Heart right ventricle (tissue), 16 donors: ENCODE measurements at regions not wholly inside any gene's neighbourhood (a gene's known extent, or its start where the extent isn't known, plus 50 kb on each side); places are given as distances from the start of the nearest gene placed in this dataset.

Experiments
- ATAC-seq, 8 donors: fragments of 200-7000 bp; cut with Tn5 transposase; one replicate each; pipeline ENCODE4 v1.9.1; 2020; ENCODE audit warnings: mild to moderate bottlenecking in 8 of 8, moderate library complexity in 8 of 8, moderate number of reproducible peaks in 1 of 8
- DNase-seq, 2 donors: peaks; one replicate each; pipeline ENCODE4 v3.0.0-alpha.2; 2020
- H3K27ac ChIP-seq, 10 donors: fragments of 200-600 bp; sonication (generic) in 2 of 10; one replicate each; pipeline versions ENCODE4 v1.5.0 to v1.8.0; 2020 to 2022; ENCODE audit warnings: mild to moderate bottlenecking in 3 of 10
- H3K27me3 ChIP-seq, 7 donors: fragments of 200-600 bp; one replicate each; pipeline ENCODE4 v1.8.0; 2021 to 2022; ENCODE audit warnings: mild to moderate bottlenecking in 2 of 7
- H3K36me3 ChIP-seq, 9 donors: fragments of 200-600 bp; sonication (generic) in 1 of 9; one replicate each; pipeline versions ENCODE4 v1.5.0 to v1.8.0; 2020 to 2022; ENCODE audit warnings: mild to moderate bottlenecking in 2 of 9
- H3K4me1 ChIP-seq, 9 donors: fragments of 200-600 bp; sonication (generic) in 1 of 9; one replicate each; pipeline versions ENCODE4 v1.5.0 to v1.8.0; 2020 to 2022; ENCODE audit warnings: mild to moderate bottlenecking in 4 of 9
- H3K4me3 ChIP-seq, 10 donors: fragments of 200-600 bp; sonication (generic) in 2 of 10; one replicate each; pipeline versions ENCODE4 v1.5.0 to v1.8.0; 2020 to 2022; ENCODE audit warnings: mild to moderate bottlenecking in 7 of 10, moderate library complexity in 2 of 10
- H3K9me3 ChIP-seq, 11 donors: fragments of 200-600 bp in 10 of 11; sonication (generic) in 2 of 11; one replicate each; pipeline versions ENCODE4 v1.5.0 to v1.8.0; 2013 to 2022; ENCODE audit warnings: mild to moderate bottlenecking in 2 of 11, control low read depth in 1 of 11, moderate library complexity in 1 of 11
- CTCF ChIP-seq, 9 donors: fragments of 200-600 bp; sonication (generic) in 2 of 9; IDR thresholded peaks; one replicate each; pipeline versions ENCODE4 v1.5.0 to v1.8.0; 2021 to 2022; ENCODE audit warnings: antibody characterized with exemption in 9 of 9, mild to moderate bottlenecking in 5 of 9, moderate library complexity in 1 of 9
- WGBS, 2 donors: extraction: QIAGEN DNeasy Blood & Tissue Kit; methylation state at CpG; one replicate each; pipeline ENCODE4 v1.1.7; 2013; ENCODE audit warnings: inconsistent platforms in 1 of 2; 5-methylcytosine and 5-hydroxymethylcytosine counted together
- intact Hi-C, 10 donors: fragments of 100-400 bp; cut with DNase I; formaldehyde crosslinking; loops; one replicate each; pipeline versions ENCODE4 v1.11.1 to v1.14.2; 2022
- donor health status: Arrhythmogenic right ventricular cardiomyopathy.
- donor health status: ischemic (EF 13 %, LVEDD 7.1; RV severe dilation, severe dysfunction).
- donor health status: healthy with polysubstance abuse.
- donor health status: DM: no; HTN: yes; CAD: no.
- donor health status: DM: no; HTN: no; CAD: no.
- donor health status: ischemic (EF 25% LVEDD 6.9; RV normal size, moderate dysfunction).
- donor health status: ischemic (EF 25% LVEDD 5.7; RV mildly dilated, moderate dysfunction).
- donor health status: healthy.
- donor health status: DM: yes; HTN: yes; CAD: no.
- donor health status: Ischemic cardiomyopathy.
- donor health status: ischemic (EF 35%, LVEDD 5.7; RV mildly dilated, moderate dysfunction).
- donor health status: nonischemic (EF 11% LVEDD 7.7; RV severe dilation, severe dysfunction).
- donor health status: DM: yes; HTN: yes; CAD: no.
- donor health status: PGD.
- donor health status: ischemic (EF 29% LVEDD 5.4; RV normal size, mild dysfunction).
- donor health status: nonischemic (EF 23%, LVEDD 6.1; RV moderate dilation, normal function).

DNA sequence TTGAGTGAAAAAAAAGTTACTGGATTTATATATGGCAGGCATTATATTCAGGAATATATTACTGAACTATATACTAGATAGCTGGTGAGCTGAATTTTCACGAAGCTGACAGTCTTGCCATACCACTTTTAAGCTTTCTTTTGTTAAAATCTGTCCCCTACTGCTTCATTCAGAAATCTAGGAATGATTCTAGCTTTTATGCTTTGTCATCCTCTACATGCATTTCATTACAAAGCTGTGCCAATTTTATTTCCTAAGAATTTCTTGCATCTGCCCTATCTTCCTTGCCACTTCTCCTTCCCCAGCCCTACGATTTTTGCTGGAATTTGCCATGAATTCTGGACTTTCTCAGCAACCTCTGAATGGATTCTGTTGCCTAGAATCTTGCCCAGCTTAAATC is 158.5 kb upstream of the ADGRB3 start:
- Histone ChIP-seq H3K4me1 (no peaks in the 10 kb centered on the region), H3K36me3 (no peaks in the 10 kb centered on the region), H3K4me3 (no peak overlapping the region), H3K27me3 (no peaks in the 10 kb centered on the region), H3K27ac (no peak overlapping the region), H3K9me3 (peaks cover 0 to 4% (median 0%) of the 10 kb centered on the region in 11 donors)
- 49% methylated on average over 2 of the region's 2 CpGs for WGBS, 2 donors
- ATAC-seq (no peak), DNase-seq (no peak)
- intact Hi-C loops = no loop called here
- TF ChIP-seq CTCF (IDR thresholded peaks at IDR 0.05) = no peak

DNA sequence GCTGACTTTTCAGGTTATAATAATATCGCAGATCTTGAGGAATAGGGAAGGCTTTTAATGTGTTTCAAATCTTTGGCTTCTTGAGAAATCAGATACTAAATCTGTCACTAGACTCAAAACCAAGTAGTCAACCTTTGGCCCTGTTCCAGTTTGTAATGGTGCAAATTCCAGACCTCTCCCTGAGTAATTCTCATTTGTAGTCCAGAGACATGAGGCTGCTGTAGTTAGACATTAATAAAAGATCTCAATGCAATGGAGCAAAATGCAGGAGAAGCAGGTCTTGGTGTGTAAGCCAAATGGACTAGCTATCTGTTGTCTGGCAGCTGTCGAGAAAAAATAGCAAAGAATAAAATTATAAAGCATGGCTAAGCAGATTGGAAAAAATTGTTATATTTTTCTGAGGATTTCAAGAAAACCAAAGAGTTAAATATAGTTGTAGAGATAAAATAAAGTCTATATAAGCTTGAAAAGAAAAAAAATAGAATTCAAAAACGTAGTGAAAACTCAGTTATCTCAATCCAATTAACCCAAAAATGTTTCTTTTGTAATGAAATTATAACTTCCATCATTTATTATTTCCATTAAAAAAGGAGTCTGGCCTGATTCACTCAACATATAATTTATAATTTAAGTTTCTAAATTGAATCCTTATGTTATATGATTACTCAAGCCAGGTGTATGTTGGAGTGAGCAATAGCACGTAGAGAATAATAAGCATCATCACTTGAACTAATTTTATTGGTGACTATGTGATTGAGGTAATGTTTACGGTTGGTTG is 161.5 kb upstream of the ADGRB3 start:
- TF ChIP-seq CTCF (IDR thresholded peaks at IDR 0.05) = no peak
- Histone ChIP-seq H3K36me3 (no peaks in the 10 kb centered on the region), H3K27ac (no peak overlapping the region), H3K27me3 (no peaks in the 10 kb centered on the region), H3K4me3 (no peak overlapping the region), H3K4me1 (no peaks in the 10 kb centered on the region), H3K9me3 (no peaks in the 10 kb centered on the region)
- 72 to 78% methylated on average over 5 of the region's 5 CpGs for WGBS, 2 donors
- no peak for DNase-seq
- ATAC-seq = no peak
- intact Hi-C loops = no loop called here

- DNase-seq (no peak), ATAC-seq (no peak)
- H3K4me3 ChIP-seq = no peak overlapping the region
- no peaks in the 10 kb centered on the region for H3K9me3 ChIP-seq
- no peaks in the 10 kb centered on the region for H3K4me1 ChIP-seq
- intact Hi-C loops = no loop called here
- H3K27ac ChIP-seq = no peak overlapping the region
- no peaks in the 10 kb centered on the region for H3K27me3 ChIP-seq
- TF ChIP-seq CTCF (IDR thresholded peaks at IDR 0.05) = peak in 1 of 9 donors; percentile 9
- 31 to 36% methylated on average over 4 of the region's 4 CpGs for WGBS, 2 donors
- H3K36me3 ChIP-seq = no peaks in the 10 kb centered on the region
These were observed 166.7 kb upstream of the ADGRB3 start for GRCh38 chr6:68468244-68468884.

DNA sequence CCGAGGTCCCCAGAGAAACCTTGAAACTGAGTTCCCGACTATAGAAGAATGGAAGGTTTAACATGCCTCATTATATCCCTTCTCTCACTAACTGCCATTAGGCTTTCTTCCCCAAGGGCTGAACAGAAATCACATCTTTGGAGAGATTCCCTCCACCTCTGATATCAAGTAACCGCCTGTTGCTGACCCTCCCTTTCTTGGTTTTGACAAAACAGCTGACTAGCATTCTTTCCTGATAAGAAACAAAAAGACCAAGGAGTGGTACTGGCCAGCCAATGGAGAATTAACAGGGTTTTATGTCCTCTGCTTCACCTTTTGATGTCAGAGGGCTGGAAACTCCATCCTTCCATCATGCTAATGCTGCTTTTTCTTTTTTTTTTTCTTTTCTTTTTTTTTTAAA is 176.6 kb upstream of the ADGRB3 start:
- no peak for ATAC-seq
- Histone ChIP-seq H3K9me3 (peaks cover 0 to 65% (median 7%) of the 10 kb centered on the region in 11 donors), H3K27ac (no peak overlapping the region), H3K4me1 (no peaks in the 10 kb centered on the region), H3K36me3 (no peaks in the 10 kb centered on the region), H3K27me3 (no peaks in the 10 kb centered on the region), H3K4me3 (no peak overlapping the region)
- DNase-seq = no peak
- intact Hi-C loops = no loop called here
- TF ChIP-seq CTCF (IDR thresholded peaks at IDR 0.05) = no peak
- WGBS, 2 donors = 67 to 73% methylated on average over 3 of the region's 3 CpGs
